NCI-H345 treated with DMSO at 0.1 percent for 48 hours (cell line): ENCODE measurements at regions not wholly inside any gene's neighbourhood (a gene's known extent, or its start where the extent isn't known, plus 50 kb on each side); places are given as distances from the start of the nearest gene placed in this dataset.
"Not testable (repeated sequence)": the region's sequence is repeated elsewhere in the genome, so short reads cannot be mapped to it uniquely, and the experiment has no call there.

Source experiments
- DNase-seq: peaks from one replicate; lab custom pipeline; 2025; ENCODE audit not compliant: unreplicated experiment; lab: John Stamatoyannopoulos, UW

GRCh38 chr3:18086078-18086477 lies 339.1 kb downstream of the SATB1 start:
- no peak for DNase-seq

DNA sequence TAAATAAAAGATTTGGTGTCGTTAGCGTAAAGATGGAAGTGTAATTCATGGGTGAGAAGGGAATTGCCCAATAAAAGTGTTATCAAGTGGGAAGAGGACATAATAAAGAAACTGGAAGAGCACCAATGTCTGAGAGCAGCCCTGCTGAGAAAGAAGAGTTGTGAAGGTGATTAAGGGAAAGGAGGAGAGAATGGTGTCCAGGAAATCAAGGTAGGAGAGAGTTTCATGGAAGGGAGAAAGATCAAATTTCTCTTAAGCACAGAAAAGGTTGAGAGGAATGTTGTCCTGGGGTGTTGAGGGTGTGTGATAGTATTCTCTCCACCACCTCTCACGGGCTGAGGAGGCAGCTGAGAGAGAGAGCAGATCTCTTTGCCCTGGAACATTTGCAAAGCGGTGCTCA lies 339.7 kb downstream of the SATB1 start:
- DNase-seq: no peak

GRCh38 chr3:18083273-18083590 lies 340.8 kb upstream of the TBC1D5 start:
- DNase-seq: not testable (repeated sequence)

- no peak for DNase-seq
Measured at GRCh38 chr3:18082551-18083272, 340.3 kb upstream of the TBC1D5 start.

DNA sequence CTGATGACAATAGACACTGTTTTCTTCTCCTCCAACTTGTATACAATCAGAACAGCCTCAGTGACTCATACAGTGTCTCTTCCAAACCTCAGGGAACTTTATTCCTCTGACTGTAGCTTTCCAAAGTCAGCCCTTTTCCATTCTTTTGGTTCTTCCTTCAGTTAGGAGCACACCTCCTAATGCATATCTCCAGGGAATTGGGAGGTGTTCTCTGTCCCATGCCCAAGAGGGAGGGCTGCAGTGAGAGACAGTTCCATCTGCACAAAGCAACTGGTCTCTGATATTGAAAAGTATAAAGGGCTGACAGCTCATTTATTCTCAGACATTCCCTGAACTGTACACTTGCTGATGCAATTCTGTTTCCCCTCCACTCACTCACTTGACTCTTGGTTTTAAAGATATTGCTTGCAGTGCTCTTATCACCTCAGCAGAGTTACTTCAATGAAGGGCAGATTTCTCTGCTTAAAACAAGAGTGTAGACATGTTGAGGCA lies 337.8 kb upstream of the TBC1D5 start:
- DNase-seq: no peak

GRCh38 chr3:18079739-18080138 lies 337.3 kb upstream of the TBC1D5 start:
- DNase-seq: no peak

DNA sequence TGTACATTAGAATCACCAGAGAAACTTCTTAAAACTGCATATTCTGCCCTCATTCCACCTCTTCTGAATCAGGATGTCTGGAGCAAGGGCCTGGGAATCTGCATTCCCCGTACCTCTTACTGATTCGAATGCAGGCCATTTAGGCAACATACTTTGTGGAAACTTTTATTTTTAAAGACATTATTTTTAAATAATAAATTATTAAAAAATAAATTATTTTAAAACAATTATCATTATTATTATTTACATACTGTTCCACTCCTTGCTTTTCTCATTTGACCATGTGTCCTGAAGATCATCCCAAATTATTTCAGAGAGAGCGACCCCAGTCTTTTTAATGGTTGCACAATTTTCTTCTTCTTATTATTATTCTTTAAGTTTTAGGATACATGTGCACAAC lies 336.6 kb upstream of the TBC1D5 start:
- no peak for DNase-seq

- no peak for DNase-seq
Measured at GRCh38 chr3:18077128-18077840, 334.9 kb upstream of the TBC1D5 start.

DNA sequence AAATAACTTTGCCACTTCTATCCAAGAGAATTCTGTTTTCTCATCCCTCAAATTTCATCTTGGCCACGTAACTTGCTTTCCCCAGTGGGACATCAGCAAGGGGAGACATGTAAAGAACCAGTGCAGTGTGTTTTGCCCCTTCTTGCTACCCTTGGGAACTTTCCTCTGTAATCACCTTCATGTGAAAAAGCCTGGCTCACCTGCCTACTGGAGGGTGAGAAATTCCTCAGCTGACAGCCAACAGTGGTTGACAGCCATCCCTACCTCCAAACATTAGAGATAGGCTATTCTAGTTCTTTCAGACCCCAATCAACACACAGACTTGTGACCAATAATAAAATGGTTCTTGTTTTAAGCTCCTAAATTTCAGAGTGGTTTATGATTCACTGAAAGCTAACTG lies 333.9 kb upstream of the TBC1D5 start:
- no peak for DNase-seq

- DNase-seq: no peak
Measured at GRCh38 chr3:18075799-18076198, 333.4 kb upstream of the TBC1D5 start.

- DNase-seq: no peak
Measured at GRCh38 chr3:18071833-18072232, 329.4 kb upstream of the TBC1D5 start.

DNA sequence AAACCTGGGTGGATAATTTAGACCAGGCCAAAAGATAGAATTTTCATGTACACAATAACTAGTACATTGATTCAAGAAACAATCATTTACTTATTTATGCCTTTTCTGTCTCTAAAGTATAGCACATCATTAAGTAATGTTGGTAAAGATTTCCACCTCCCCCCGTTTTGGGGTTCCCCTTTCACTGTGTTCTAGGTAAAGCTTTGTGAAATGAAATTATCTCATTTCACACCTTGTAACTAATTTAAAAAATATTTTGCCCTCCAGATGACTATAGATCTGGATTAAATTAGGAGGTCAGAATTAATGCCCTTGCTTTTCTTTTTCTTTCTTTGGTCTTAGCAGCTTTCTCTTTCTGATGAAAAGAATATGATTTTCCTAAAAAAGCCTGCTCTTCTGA lies 328.5 kb upstream of the TBC1D5 start:
- no peak for DNase-seq

GRCh38 chr3:18070231-18070630 lies 327.8 kb upstream of the TBC1D5 start:
- DNase-seq: no peak

- no peak for DNase-seq
Measured at GRCh38 chr3:18069568-18069967, 327.1 kb upstream of the TBC1D5 start.

- no peak for DNase-seq
Measured at GRCh38 chr3:18066899-18067582, 324.6 kb upstream of the TBC1D5 start.

GRCh38 chr3:18064586-18064985 lies 322.2 kb upstream of the TBC1D5 start:
- no peak for DNase-seq

GRCh38 chr3:18062657-18063025 lies 320.2 kb upstream of the TBC1D5 start:
- DNase-seq: no peak

- no peak for DNase-seq
Measured at GRCh38 chr3:18061737-18062656, 319.6 kb upstream of the TBC1D5 start.

DNA sequence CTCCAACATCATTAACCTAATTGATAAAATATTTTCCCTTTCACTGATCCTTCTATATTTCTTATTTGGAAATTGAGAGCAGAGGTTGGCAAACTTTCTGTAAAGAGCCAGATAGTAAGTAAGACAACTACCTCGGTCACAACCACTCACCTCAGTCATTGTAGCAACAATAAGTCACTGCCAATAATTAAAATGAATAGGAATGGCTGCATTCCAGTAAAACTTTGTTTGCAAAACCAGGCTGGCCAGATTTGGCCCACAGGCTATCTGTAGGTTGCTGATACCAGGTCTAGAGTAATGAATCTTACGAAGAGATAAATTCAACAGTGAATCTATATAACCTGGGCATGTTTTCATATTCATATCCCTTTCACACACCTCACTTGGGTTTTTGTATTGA lies 316.2 kb upstream of the TBC1D5 start:
- DNase-seq: no peak

- DNase-seq: no peak
Measured at GRCh38 chr3:18057471-18058091, 315.1 kb upstream of the TBC1D5 start.

DNA sequence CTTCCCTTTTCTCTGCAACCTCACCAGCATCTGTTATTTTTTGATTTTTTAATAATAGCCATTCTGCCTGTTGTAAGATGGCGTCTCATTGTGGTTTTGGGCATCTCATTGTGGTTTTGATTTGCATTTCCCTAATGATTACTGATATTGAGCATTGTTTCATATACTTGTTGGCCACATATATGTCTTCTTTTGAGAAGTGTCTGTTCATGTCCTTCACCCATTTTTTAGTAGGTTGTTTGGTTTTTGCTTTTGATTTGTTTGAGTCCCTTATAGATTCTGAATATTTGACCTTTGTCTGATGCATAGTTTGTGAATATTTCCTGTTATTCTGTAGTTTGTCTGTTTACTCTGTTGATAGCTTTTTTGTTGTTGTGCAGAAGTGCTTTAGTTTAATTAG lies 312.2 kb upstream of the TBC1D5 start:
- no peak for DNase-seq
